Astrocyte (in vitro differentiated cells and primary cell): ENCODE measurements at regions not wholly inside any gene's neighbourhood (a gene's known extent, or its start where the extent isn't known, plus 50 kb on each side); places are given as distances from the start of the nearest gene placed in this dataset.
A peak's percentile ranks its signal among the peaks of the same experiment; 100 is the strongest.

Experiments used
- DNase-seq: peaks from one replicate; pipeline ENCODE4 v3.0.0-alpha.2; 2010; ENCODE audit warnings: low read depth
- FAIRE-seq: peaks from 2 replicates; lab custom pipeline; 2011; peaks lifted over from hg19 to GRCh38; lab: Jason Lieb, UNC
- H2AFZ ChIP-seq: 2 replicates; pipeline ENCODE4 v1.6.0; 2012; ENCODE audit warnings: low read depth, low read length, inconsistent platforms
- H3K27ac ChIP-seq: 2 replicates; pipeline ENCODE4 v1.5.1; 2011; ENCODE audit warnings: low read depth, low read length, inconsistent platforms
- H3K27me3 ChIP-seq: 2 replicates; pipeline ENCODE4 v1.6.0; 2011; ENCODE audit warnings: low read length, inconsistent platforms; ENCODE audit not compliant: insufficient read depth
- H3K36me3 ChIP-seq: 2 replicates; pipeline ENCODE4 v1.5.1; 2011; ENCODE audit warnings: low read length, inconsistent platforms; ENCODE audit not compliant: insufficient read depth
- H3K4me1 ChIP-seq: 2 replicates; pipeline ENCODE4 v1.5.1; 2011; ENCODE audit warnings: low read length, inconsistent platforms; ENCODE audit not compliant: insufficient read depth
- H3K4me2 ChIP-seq: 2 replicates; pipeline ENCODE4 v1.6.0; 2012; ENCODE audit warnings: low read length, inconsistent platforms
- H3K4me3 ChIP-seq: 2 replicates; pipeline ENCODE4 v1.5.1; 2011; ENCODE audit warnings: low read depth, mild to moderate bottlenecking, low read length, inconsistent platforms; ENCODE audit not compliant: insufficient read depth
- H3K79me2 ChIP-seq: 2 replicates; pipeline ENCODE4 v1.6.0; 2012; ENCODE audit warnings: mild to moderate bottlenecking, low read length, inconsistent platforms; ENCODE audit not compliant: insufficient read depth
- H3K9ac ChIP-seq: 2 replicates; pipeline ENCODE4 v1.6.0; 2012; ENCODE audit warnings: mild to moderate bottlenecking, low read length, inconsistent platforms
- H3K9me3 ChIP-seq: 2 replicates; pipeline ENCODE4 v1.5.1; 2012; ENCODE audit warnings: low read depth, mild to moderate bottlenecking, low read length, inconsistent platforms; ENCODE audit not compliant: insufficient read depth
- H4K20me1 ChIP-seq: 2 replicates; pipeline ENCODE4 v1.6.0; 2012; ENCODE audit warnings: low read length, inconsistent platforms; ENCODE audit not compliant: insufficient read depth
- H3K27ac Mint-ChIP-seq: one replicate; pipeline ENCODE4 v1.8.0; 2021; ENCODE audit warnings: mild to moderate bottlenecking, mixed read lengths; ENCODE audit not compliant: unreplicated experiment
- H3K27me3 Mint-ChIP-seq: one replicate; pipeline ENCODE4 v1.8.0; 2021; ENCODE audit warnings: low read depth, mixed read lengths; ENCODE audit not compliant: unreplicated experiment
- H3K36me3 Mint-ChIP-seq: one replicate; pipeline ENCODE4 v1.8.0; 2021; ENCODE audit warnings: low read depth, mixed read lengths; ENCODE audit not compliant: unreplicated experiment
- H3K4me1 Mint-ChIP-seq: one replicate; pipeline ENCODE4 v1.8.0; 2021; ENCODE audit warnings: low read depth, mixed read lengths; ENCODE audit not compliant: unreplicated experiment
- H3K4me3 Mint-ChIP-seq: one replicate; pipeline ENCODE4 v1.8.0; 2021; ENCODE audit warnings: mild to moderate bottlenecking, moderate library complexity, mixed read lengths; ENCODE audit not compliant: unreplicated experiment
- H3K9me3 Mint-ChIP-seq: one replicate; pipeline ENCODE4 v1.8.0; 2021; ENCODE audit warnings: mild to moderate bottlenecking, mixed read lengths; ENCODE audit not compliant: unreplicated experiment
- CTCF ChIP-seq: IDR thresholded peaks from 2 replicates; pipeline ENCODE4 v1.5.1; 2011; ENCODE audit warnings: low read depth, mild to moderate bottlenecking, inconsistent platforms, low read length, moderate library complexity; ENCODE audit not compliant: insufficient read depth
- EZH2 ChIP-seq: IDR thresholded peaks from 2 replicates; pipeline ENCODE4 v1.6.1; 2012; ENCODE audit warnings: mild to moderate bottlenecking, low read length, inconsistent platforms; ENCODE audit not compliant: insufficient read depth

GRCh38 chr6:18629571-18629970, 242.4 kb downstream of the RNF144B start:
- FAIRE-seq (no peak), DNase-seq (no peak)
- H3K9me3 ChIP-seq: no peaks in the 10 kb centered on the region
- no peaks in the 10 kb centered on the region for H4K20me1 ChIP-seq
- H3K36me3 Mint-ChIP-seq: no peaks in the 10 kb centered on the region
- no peaks in the 10 kb centered on the region for H3K27me3 ChIP-seq
- H3K4me1 ChIP-seq: no peaks in the 10 kb centered on the region
- no peak overlapping the region for H3K27ac ChIP-seq
- no peaks in the 10 kb centered on the region for H3K9me3 Mint-ChIP-seq
- no peak overlapping the region for H3K4me3 ChIP-seq
- no peak overlapping the region for H2AFZ ChIP-seq
- no peak for TF ChIP-seq EZH2
- no peak for TF ChIP-seq CTCF
- no peak overlapping the region for H3K4me3 Mint-ChIP-seq
- H3K27me3 Mint-ChIP-seq: no peaks in the 10 kb centered on the region
- no peak overlapping the region for H3K27ac Mint-ChIP-seq
- H3K4me2 ChIP-seq: no peak overlapping the region
- H3K36me3 ChIP-seq: no peaks in the 10 kb centered on the region
- peaks cover 10% of the 10 kb centered on the region for H3K4me1 Mint-ChIP-seq
- H3K9ac ChIP-seq: no peak overlapping the region
- H3K79me2 ChIP-seq: no peaks in the 10 kb centered on the region

- Mint-ChIP-seq H3K27ac (no peak overlapping the region), H3K36me3 (no peaks in the 10 kb centered on the region), H3K4me1 (peaks cover 10% of the 10 kb centered on the region), H3K9me3 (no peaks in the 10 kb centered on the region), H3K4me3 (no peak overlapping the region), H3K27me3 (no peaks in the 10 kb centered on the region)
- Histone ChIP-seq H3K36me3 (no peaks in the 10 kb centered on the region), H2AFZ (no peak overlapping the region), H3K9ac (no peak overlapping the region), H3K4me2 (peak overlapping the region; percentile 7), H3K4me1 (no peaks in the 10 kb centered on the region), H3K79me2 (no peaks in the 10 kb centered on the region), H3K27ac (no peak overlapping the region), H3K27me3 (no peaks in the 10 kb centered on the region), H3K9me3 (no peaks in the 10 kb centered on the region), H3K4me3 (no peak overlapping the region), H4K20me1 (no peaks in the 10 kb centered on the region)
- TF ChIP-seq EZH2: no peak
- no peak for TF ChIP-seq CTCF
- FAIRE-seq (no peak), DNase-seq (peak; percentile 30)
These were observed 245.7 kb downstream of the RNF144B start for GRCh38 chr6:18632670-18633410.

GRCh38 chr6:18634912-18635311, 247.8 kb downstream of the RNF144B start:
- Histone ChIP-seq H3K27ac (no peak overlapping the region), H2AFZ (no peak overlapping the region), H3K9me3 (no peaks in the 10 kb centered on the region), H3K4me3 (no peak overlapping the region), H3K4me2 (no peak overlapping the region), H3K9ac (no peak overlapping the region), H4K20me1 (no peaks in the 10 kb centered on the region), H3K36me3 (no peaks in the 10 kb centered on the region), H3K27me3 (no peaks in the 10 kb centered on the region), H3K4me1 (no peaks in the 10 kb centered on the region), H3K79me2 (no peaks in the 10 kb centered on the region)
- FAIRE-seq (no peak), DNase-seq (no peak)
- Mint-ChIP-seq H3K4me1 (peaks cover 10% of the 10 kb centered on the region), H3K36me3 (no peaks in the 10 kb centered on the region), H3K9me3 (peaks cover 9% of the 10 kb centered on the region), H3K4me3 (no peak overlapping the region), H3K27me3 (peaks cover 5% of the 10 kb centered on the region), H3K27ac (no peak overlapping the region)
- TF ChIP-seq CTCF (no peak), EZH2 (no peak)
